RPMI8226 (cell line): ENCODE measurements at regions not wholly inside any gene's neighbourhood (a gene's known extent, or its start where the extent isn't known, plus 50 kb on each side); places are given as distances from the start of the nearest gene placed in this dataset.
"Not testable (repeated sequence)": the region's sequence is repeated elsewhere in the genome, so short reads cannot be mapped to it uniquely, and the experiment has no call there.

Experiments
- DNase-seq: peaks from one replicate; pipeline ENCODE4 v3.0.0-alpha.2; 2015

DNA sequence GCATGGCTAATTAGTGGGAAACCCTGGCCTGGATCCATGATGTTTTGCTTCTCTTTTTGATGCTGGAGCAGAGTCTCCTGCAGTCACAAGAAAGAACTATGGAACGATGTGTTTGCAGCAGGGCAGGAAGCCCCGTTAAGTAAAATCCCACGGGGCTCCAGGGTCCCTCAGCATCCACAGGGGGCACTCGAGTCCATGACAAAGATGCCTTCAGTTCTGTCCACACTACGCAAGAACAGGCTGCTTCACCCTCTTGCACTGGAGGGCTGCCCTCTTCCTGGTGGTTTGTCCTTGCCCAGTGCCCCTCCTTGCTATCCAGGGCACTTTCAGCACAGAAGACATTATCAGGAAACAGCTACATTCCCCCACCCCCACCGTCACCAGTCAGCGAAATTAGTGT is 196.9 kb downstream of the POTED start:
- DNase-seq = not testable (repeated sequence)

DNA sequence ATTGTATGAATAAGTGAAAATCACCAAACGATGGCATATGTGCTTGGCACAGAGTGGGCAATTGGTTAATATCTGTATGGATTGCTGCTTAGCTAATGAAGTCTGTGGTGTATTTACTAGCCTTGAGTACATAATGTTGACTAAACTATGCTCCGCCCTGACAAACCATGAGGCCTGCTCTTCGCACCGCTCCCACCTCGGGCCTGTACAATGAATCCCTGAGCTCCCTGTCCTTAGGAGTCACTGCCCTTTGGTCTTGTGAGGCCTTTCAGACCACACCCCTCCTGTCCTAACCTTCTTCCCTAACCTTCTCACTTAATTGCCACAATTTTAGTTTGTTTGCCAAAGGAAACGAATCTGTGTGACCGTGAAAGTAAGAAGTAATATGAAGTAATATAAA is 193.2 kb downstream of the POTED start:
- DNase-seq = not testable (repeated sequence)
